Lower leg skin (tissue), 4 donors: ENCODE measurements at regions not wholly inside any gene's neighbourhood (a gene's known extent, or its start where the extent isn't known, plus 50 kb on each side); places are given as distances from the start of the nearest gene placed in this dataset.

Source experiments
- DNase-seq, 2 donors: peaks; one replicate each; pipeline ENCODE4 v3.0.0-alpha.2; 2019; ENCODE audit warnings: low spot score in 2 of 2
- H3K4me3 ChIP-seq: fragments of 200-600 bp; sonication (generic); 2 replicates; pipeline ENCODE4 v1.5.1; 2017; ENCODE audit warnings: mild to moderate bottlenecking, low read depth; ENCODE audit not compliant: poor library complexity, severe bottlenecking
- CTCF ChIP-seq, 3 donors: fragments of 450-650 bp; IDR thresholded peaks; one replicate each; pipeline ENCODE4 v1.5.1; 2016; ENCODE audit warnings: antibody characterized with exemption in 3 of 3, mild to moderate bottlenecking in 3 of 3, moderate library complexity in 2 of 3
- POLR2A ChIP-seq, 2 donors: fragments of 450-650 bp; IDR thresholded peaks; one replicate each; pipeline ENCODE4 v1.6.1; 2016 to 2017; ENCODE audit warnings: antibody characterized with exemption in 2 of 2, mild to moderate bottlenecking in 1 of 2, moderate library complexity in 1 of 2
- WGBS, 2 donors: methylation state at CpG; one replicate each; pipeline ENCODE4 v1.1.5; 2018; 5-methylcytosine and 5-hydroxymethylcytosine counted together
- intact Hi-C: fragments of 100-400 bp; cut with DNase I; formaldehyde crosslinking; loops from one replicate; pipeline ENCODE4 v1.15.0; 2023; ENCODE audit warnings: low total_unique reads

- TF ChIP-seq CTCF (IDR thresholded peaks at IDR 0.05) (no peak), POLR2A (IDR thresholded peaks at IDR 0.05) (no peak)
Observed at GRCh38 chr14:58785701-58786100, 147.9 kb downstream of the DACT1 start.

GRCh38 chr14:58787592-58787991, 149.8 kb downstream of the DACT1 start:
- intact Hi-C loops = no loop called here
- 38 to 57% methylated on average over 1 of the region's 1 CpG for WGBS, 2 donors

More at GRCh38 chr14:58785701-58786100, 147.9 kb downstream of the DACT1 start:
- intact Hi-C loops = no loop called here
- H3K4me3 ChIP-seq = no peak overlapping the region
- no peak for DNase-seq
- 62 to 66% methylated on average over 3 of the region's 3 CpGs for WGBS, 2 donors

DNA sequence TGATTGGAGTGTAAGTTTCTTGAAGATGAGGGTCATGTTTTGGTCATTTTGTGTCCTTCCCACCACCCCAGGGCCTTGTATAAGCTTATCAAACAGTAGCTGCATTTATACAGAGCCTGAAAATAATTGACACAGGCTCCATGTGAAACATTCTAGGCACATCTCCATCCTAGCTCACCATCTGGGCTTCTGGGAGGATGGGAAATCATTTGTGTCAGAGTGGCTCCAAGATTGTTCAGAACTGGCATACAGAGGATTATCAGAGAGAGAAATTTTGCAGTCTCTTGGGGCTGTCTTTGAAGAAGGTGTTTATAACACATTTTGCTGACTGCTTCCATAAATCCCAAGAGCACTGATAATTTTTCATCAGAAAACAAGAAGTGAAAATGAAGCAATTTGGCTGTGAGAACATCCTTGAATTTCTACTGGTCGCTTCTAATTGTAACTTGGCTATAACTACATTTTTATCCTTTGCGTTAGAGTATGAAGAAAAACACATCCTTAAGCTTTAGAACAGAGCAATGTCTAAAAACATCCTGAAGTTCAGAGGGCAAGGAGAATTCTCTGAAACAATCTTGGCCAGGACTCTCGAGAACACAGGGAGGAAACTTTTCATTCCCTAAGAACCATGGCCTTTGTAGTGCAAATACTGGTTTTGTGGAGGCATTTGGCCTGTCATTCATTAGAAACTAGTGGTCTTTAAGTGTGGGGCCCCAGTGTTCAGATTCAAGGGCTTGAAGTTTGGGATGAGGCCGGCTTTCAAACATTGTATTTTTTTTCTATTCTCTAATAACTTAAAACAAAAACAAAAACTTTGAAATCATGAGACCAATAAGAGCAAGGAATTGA, 151.1 kb downstream of the DACT1 start:
- intact Hi-C loops = no loop called here
- WGBS, 2 donors = 59 to 66% methylated on average over 4 of the region's 4 CpGs
- no peak overlapping the region for H3K4me3 ChIP-seq

More at GRCh38 chr14:58787592-58787991, 149.8 kb downstream of the DACT1 start:
- no peak for DNase-seq
- H3K4me3 ChIP-seq = no peak overlapping the region
- TF ChIP-seq CTCF (IDR thresholded peaks at IDR 0.05) (no peak), POLR2A (IDR thresholded peaks at IDR 0.05) (no peak)

DNA sequence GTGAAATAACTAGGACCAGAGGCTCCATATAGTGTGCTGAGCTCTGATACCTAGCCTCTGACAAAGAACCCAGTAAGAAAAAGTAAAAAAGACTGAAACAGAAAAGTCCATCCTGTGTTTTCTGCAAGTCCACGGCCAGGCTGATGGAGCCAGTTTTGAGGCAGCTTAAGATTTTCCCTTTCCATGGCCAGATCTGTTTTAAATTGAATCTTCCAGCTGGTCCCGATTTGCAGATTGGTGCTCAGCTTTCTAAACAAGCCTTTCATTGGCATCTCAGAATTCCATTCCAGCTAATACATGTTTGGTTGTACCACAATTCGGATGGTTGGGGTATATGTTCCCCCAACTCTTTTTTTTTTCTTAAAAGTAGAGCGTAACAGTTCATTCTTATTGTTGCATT, 152.0 kb downstream of the DACT1 start:
- no peak overlapping the region for H3K4me3 ChIP-seq
- no peak for DNase-seq
- 58 to 60% methylated on average over 4 of the region's 4 CpGs for WGBS, 2 donors
- intact Hi-C loops = no loop called here
- TF ChIP-seq POLR2A (IDR thresholded peaks at IDR 0.05) (no peak), CTCF (IDR thresholded peaks at IDR 0.05) (no peak)

More for the DNA sequence above, 151.1 kb downstream of the DACT1 start:
- no peak for DNase-seq
- TF ChIP-seq CTCF (IDR thresholded peaks at IDR 0.05) (no peak), POLR2A (IDR thresholded peaks at IDR 0.05) (no peak)

- no peak for DNase-seq
- TF ChIP-seq POLR2A (IDR thresholded peaks at IDR 0.05) = no peak
- TF ChIP-seq CTCF (IDR thresholded peaks at IDR 0.05) = no peak
- WGBS, 2 donors = 80 to 81% methylated on average over 3 of the region's 3 CpGs
- intact Hi-C loops = no loop called here
- no peak overlapping the region for H3K4me3 ChIP-seq
Observed at GRCh38 chr14:58792416-58792815, 154.7 kb downstream of the DACT1 start.
